Adipocyte (in vitro differentiated cells): ENCODE measurements at regions not wholly inside any gene's neighbourhood (a gene's known extent, or its start where the extent isn't known, plus 50 kb on each side); places are given as distances from the start of the nearest gene placed in this dataset.
"Not testable (repeated sequence)": the region's sequence is repeated elsewhere in the genome, so short reads cannot be mapped to it uniquely, and the experiment has no call there.

Experiments used
- DNase-seq: peaks from one replicate; pipeline ENCODE4 v3.0.0-alpha.2; 2015; ENCODE audit warnings: low read depth
- H3K27me3 ChIP-seq: replicated peaks from 2 replicates; pipeline ENCODE4 v1.7.0; 2013; ENCODE audit warnings: mild to moderate bottlenecking, low read length, moderate library complexity; ENCODE audit not compliant: control insufficient read depth, insufficient read depth
- H3K36me3 ChIP-seq: 2 replicates; pipeline ENCODE4 v1.7.0; 2013; ENCODE audit warnings: low read length, mild to moderate bottlenecking, moderate library complexity; ENCODE audit not compliant: control insufficient read depth, insufficient read depth, severe bottlenecking
- H3K4me1 ChIP-seq: 2 replicates; pipeline ENCODE4 v1.7.0; 2013; ENCODE audit warnings: mild to moderate bottlenecking, low read length, moderate library complexity; ENCODE audit not compliant: control insufficient read depth, insufficient read depth
- H3K4me3 ChIP-seq: 2 replicates; pipeline ENCODE4 v1.7.0; 2013; ENCODE audit warnings: mild to moderate bottlenecking, low read length, moderate library complexity
- H3K9ac ChIP-seq: 2 replicates; pipeline ENCODE4 v1.7.0; 2013; ENCODE audit warnings: mild to moderate bottlenecking, low read length, moderate library complexity
- H3K9me3 ChIP-seq: 2 replicates; pipeline ENCODE4 v1.7.0; 2013; ENCODE audit warnings: mild to moderate bottlenecking, low read length, moderate library complexity; ENCODE audit not compliant: control insufficient read depth

DNA sequence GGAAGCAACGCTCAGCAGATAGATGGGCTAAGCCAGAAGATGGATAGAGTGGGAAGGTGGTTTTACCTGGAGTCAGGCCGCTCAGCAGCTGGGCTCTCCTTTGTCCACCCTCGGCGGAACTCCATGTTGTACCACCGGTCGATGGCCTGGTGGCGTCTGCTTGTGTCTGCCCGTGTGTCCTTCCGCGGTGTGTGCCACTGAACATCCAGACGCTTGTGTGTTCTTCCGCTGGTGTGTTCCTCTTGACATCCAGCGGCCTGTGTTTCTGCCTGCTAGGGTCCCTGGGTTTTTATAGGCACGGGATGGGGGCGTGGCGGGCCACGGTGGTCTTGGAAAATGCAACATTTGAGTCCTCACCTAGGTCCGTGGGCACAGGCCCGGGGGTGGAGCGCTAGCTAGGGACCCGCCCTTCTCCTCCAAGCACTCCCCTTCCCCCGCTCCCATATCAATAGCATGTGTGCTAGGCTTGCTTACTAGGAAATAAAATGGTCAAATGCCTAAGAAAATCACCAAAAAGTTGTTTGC is 1431.7 kb upstream of the ACVR2A start:
- Histone ChIP-seq H3K9ac (no peak overlapping the region), H3K36me3 (no peaks in the 10 kb centered on the region), H3K4me1 (no peaks in the 10 kb centered on the region), H3K4me3 (no peak overlapping the region), H3K27me3 (no peaks in the 10 kb centered on the region), H3K9me3 (no peaks in the 10 kb centered on the region)
- no peak for DNase-seq

DNA sequence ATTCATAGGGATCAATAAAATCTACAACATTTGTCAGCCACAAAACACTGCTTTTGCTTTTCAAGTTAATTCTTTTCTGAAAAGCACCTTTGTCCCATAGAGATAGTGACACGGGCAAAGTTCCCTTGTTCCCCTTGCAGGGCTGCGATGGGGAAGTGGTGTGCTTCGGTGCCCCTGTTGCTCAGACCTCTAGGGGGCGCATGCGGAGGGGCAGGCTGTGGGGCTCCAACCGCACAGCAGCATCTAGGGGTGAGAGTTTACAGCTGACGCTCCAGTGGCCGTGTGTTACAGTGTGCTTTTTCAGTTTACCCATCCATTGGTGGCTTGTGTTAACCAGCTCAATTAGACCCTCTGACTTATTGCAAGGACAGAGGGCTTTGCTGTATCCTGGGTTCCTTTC is 1432.2 kb upstream of the ACVR2A start:
- DNase-seq, result no peak
- Histone ChIP-seq H3K9me3 (no peaks in the 10 kb centered on the region), H3K36me3 (no peaks in the 10 kb centered on the region), H3K27me3 (no peaks in the 10 kb centered on the region), H3K9ac (no peak overlapping the region), H3K4me1 (no peaks in the 10 kb centered on the region), H3K4me3 (no peak overlapping the region)

DNA sequence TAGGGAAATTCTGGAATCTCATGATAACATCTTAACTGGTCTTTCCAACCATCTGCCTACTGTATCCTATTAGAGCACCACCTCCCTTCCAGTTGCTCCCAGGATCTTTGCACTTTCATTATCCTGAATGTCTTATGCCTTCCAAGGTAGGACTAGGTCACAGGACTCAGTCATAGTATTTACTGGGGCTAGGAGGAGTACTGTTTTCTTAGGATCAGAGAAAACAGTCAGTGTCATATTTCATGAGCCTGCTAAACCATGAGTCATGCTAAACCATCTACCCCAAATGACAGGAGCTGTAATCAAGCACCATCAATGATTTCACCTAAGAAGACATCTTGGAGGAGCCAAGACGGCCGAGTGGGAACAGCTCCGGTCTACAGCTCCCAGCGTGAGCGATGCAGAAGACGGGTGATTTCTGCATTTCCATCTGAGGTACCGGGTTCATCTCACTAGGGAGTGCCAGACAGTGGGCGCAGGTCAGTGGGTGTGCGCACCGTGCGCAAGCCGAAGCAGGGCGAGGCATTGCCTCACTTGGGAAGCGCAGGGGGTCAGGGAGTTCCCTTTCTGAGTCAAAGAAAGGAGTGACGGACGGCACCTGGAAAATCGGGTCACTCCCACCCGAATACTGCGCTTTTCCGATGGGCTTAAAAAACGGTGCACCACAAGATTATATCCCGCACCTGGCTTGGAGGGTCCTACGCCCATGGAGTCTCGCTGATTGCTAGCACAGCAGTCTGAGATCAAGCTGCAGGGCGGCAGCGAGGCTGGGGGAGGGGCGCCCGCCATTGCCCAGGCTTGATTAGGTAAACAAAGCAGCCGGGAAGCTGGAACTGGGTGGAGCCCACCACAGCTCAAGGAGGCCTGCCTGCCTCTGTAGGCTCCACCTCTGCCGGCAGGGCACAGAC is 1439.2 kb upstream of the ACVR2A start:
- not testable (repeated sequence) for H3K27me3 ChIP-seq, H3K4me3 ChIP-seq, H3K4me1 ChIP-seq, H3K36me3 ChIP-seq, H3K9me3 ChIP-seq, H3K9ac ChIP-seq
- DNase-seq, result peak; percentile 15

DNA sequence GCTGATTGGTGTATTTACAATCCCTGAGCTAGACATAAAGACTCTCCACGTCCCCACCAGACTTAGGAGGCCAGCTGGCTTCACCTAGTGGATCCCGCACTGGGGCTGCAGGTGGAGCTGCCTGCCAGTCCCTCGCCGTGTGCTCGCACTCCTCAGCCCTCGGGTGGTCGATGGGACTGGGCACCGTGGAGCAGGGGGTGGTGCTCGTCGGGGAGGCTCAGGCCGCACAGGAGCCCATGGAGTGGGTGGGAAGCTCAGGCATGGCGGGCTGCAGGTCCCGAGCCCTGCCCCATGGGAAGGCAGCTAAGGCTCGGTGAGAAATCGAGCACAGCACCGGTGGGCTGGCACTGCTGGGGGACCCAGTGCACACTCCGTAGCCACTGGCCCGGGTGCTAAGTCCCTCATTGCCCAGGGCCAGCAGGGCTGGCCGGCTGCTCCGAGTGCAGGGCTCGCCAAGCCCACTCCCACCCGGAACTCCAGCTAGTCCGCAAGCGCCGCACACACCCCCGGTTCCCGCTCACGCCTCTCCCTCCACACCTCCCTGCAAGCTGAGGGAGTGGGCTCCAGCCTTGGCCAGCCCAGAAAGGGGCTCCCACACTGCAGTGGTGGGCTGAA is 1441.2 kb upstream of the ACVR2A start:
- not testable (repeated sequence) for H3K36me3 ChIP-seq, H3K4me1 ChIP-seq, H3K4me3 ChIP-seq, H3K9me3 ChIP-seq, H3K27me3 ChIP-seq, H3K9ac ChIP-seq, DNase-seq

DNA sequence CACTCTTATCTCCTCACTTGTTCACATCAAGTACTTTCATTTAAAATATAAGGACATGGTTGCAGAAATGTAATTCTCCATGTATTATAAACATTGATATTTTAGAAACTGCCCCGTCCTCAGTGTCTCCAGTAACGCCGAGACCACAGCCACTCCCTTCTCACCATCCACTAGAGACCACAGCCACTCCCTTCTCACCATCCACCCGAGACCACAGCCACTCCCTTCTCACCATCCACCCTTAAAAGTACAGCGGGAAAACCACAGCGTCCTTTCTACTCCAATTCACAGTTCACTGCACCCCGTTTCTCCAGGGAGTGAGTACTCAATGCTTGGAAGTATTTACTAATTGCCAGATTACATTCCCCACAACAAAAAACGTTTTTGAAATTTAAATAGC is 1452.2 kb upstream of the ACVR2A start:
- Histone ChIP-seq H3K4me3 (no peak overlapping the region), H3K4me1 (no peaks in the 10 kb centered on the region), H3K9me3 (no peaks in the 10 kb centered on the region), H3K36me3 (no peaks in the 10 kb centered on the region), H3K27me3 (no peaks in the 10 kb centered on the region), H3K9ac (no peak overlapping the region)
- DNase-seq, result no peak

DNA sequence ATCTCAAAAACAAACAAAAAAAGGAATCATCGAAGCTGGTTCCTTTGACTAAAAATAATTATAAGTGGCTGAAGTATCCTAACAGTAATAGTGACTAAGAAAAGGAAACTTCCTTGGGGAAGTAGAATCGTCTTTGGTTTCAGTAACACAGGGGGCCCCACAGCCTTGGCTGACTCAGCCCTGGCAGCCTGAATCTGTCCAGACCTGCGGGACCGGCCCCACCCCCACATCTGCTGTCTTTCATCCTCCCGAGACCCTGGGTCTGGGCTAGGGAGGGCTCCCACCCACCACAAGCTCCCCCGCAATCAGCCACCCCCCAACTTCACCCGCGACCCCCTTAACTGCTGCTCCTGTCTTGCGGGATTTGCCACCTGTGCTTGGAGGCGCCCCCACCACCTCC is 1452.6 kb upstream of the ACVR2A start:
- no peaks in the 10 kb centered on the region for H3K36me3 ChIP-seq
- no peak for DNase-seq
- H3K9me3 ChIP-seq, result no peaks in the 10 kb centered on the region
- H3K4me1 ChIP-seq, result no peaks in the 10 kb centered on the region
- H3K27me3 ChIP-seq, result no peaks in the 10 kb centered on the region
- H3K9ac ChIP-seq, result no peak overlapping the region
- H3K4me3 ChIP-seq, result no peak overlapping the region

DNA sequence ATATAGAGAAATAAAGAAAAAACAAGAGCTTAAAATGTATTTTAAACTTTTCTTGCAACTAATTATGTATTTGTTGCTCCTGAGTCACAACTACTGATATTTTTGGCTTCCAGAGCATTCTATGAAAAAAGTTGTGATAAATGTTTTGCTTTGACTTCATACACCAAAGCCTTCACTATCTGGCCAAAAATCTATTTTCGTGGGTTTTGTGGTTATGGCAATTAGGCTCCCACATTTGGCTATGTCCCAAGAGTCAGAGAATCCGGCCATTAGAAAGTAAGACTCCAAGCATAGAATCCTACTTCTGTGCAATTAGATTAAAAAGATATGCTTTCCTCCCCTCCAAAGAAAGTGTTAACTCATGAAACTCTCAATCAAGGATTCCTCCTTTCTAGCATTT is 1456.1 kb upstream of the ACVR2A start:
- no peak for DNase-seq
- H3K27me3 ChIP-seq, result no peaks in the 10 kb centered on the region
- H3K4me1 ChIP-seq, result peaks cover 17% of the 10 kb centered on the region
- H3K4me3 ChIP-seq, result no peak overlapping the region
- H3K9me3 ChIP-seq, result no peaks in the 10 kb centered on the region
- H3K36me3 ChIP-seq, result no peaks in the 10 kb centered on the region
- H3K9ac ChIP-seq, result no peak overlapping the region

DNA sequence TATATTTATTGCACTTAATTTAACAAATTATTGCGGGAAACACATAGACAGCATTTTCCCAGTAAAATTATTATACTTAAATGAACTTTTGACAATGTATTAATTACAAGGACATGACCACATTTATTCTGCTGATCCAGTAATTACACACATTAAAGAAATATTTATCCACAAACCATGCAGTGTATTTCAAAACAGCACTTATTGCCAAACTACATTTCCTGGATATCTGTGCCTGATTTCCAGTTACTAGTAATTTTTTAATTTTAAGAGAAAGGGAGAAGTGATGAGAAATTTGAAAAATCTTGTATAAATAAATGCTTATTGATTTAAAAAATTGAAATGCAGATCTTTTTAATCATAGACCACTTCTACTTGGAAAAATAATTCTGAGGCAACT is 1458.7 kb upstream of the ACVR2A start:
- Histone ChIP-seq H3K9ac (no peak overlapping the region), H3K4me3 (no peak overlapping the region), H3K36me3 (no peaks in the 10 kb centered on the region), H3K4me1 (peaks cover 17% of the 10 kb centered on the region), H3K27me3 (no peaks in the 10 kb centered on the region), H3K9me3 (no peaks in the 10 kb centered on the region)
- no peak for DNase-seq

DNA sequence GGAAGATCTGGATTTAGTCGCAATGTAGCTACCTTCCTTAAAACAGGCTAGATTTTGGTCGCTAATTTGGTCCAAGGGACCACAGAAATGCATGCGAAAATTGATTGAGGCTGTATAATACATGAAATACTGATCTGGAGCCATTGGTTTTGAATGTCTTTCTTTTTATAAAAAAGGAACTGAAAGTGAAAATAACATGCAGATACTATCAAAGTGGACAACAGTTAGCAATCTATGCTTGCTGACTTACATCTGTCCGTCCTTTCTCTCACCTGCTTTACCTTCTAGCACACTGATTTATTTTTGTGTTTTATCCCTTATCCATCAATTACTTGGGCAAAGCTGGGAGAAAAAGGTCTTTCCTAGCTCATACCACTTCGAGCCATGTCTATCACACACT is 1459.8 kb upstream of the ACVR2A start:
- no peak overlapping the region for H3K4me3 ChIP-seq
- no peak for DNase-seq
- H3K9me3 ChIP-seq, result no peaks in the 10 kb centered on the region
- no peaks in the 10 kb centered on the region for H3K27me3 ChIP-seq
- H3K36me3 ChIP-seq, result no peaks in the 10 kb centered on the region
- H3K9ac ChIP-seq, result no peak overlapping the region
- peaks cover 17% of the 10 kb centered on the region for H3K4me1 ChIP-seq

DNA sequence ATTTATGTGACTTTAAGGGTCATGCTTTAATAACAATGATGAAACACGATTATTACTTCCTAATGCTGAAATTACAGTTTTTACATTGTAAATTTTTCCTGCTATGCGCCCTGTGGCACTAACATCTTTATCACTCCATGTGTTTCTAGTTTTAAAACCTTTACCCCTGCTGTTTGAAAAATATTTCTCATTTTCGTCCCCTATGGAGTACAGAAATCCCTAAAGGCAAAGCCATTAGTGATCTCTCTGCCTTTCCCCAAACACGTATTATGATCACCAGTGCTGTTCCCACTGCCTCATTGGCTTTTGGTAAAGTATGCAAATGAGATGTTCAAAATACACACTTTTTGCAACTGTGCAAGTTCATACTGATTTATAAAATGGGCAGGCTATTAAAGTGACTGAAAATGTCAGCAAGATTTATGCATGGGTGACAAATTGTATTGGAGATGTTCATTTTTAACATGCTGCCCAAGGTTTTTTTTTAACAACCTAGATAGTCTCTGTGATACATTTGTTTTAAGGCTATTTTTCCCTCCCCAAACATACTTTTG is 1468.2 kb upstream of the ACVR2A start:
- no peak overlapping the region for H3K9ac ChIP-seq
- DNase-seq, result no peak
- no peaks in the 10 kb centered on the region for H3K9me3 ChIP-seq
- peaks cover 7% of the 10 kb centered on the region for H3K4me1 ChIP-seq
- H3K36me3 ChIP-seq, result no peaks in the 10 kb centered on the region
- no peaks in the 10 kb centered on the region for H3K27me3 ChIP-seq
- H3K4me3 ChIP-seq, result no peak overlapping the region

DNA sequence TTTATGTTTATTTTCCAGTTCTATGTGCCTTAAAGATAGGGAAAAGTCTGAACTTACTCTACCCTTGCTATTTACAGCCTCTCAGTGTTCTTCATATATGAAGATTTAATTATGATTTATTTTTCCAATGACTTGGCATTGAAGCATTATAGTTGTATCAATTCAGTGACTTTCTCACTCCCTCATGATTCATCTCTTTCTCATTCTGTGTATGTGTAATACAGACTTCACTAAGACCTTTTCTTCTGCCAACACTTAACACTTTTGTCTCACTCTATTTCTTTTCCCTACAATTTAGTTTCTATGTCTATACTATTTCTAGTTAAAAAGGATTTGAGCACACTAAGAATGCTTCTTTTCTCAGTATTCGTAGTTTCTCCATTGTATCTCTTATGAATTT is 1470.3 kb upstream of the ACVR2A start:
- no peak for DNase-seq
- Histone ChIP-seq H3K9me3 (no peaks in the 10 kb centered on the region), H3K9ac (no peak overlapping the region), H3K4me3 (no peak overlapping the region), H3K4me1 (peaks cover 11% of the 10 kb centered on the region), H3K27me3 (no peaks in the 10 kb centered on the region), H3K36me3 (no peaks in the 10 kb centered on the region)
